PC-9 (cell line): ENCODE measurements at regions not wholly inside any gene's neighbourhood (a gene's known extent, or its start where the extent isn't known, plus 50 kb on each side); places are given as distances from the start of the nearest gene placed in this dataset.
"Not testable (repeated sequence)": the region's sequence is repeated elsewhere in the genome, so short reads cannot be mapped to it uniquely, and the experiment has no call there.

Source experiments
- BruUV-seq: library from RNA; stranded (reverse); fragments of 400-500 nt; replicated peaks from 2 replicates; lab custom pipeline; 2021; lab: Mats Ljungman, UMichigan
- CTCF ChIA-PET: fragments of 300-600 bp; sonication (Branson Sonifier 250); formaldehyde crosslinking; loops from one replicate; lab custom pipeline; 2022; ENCODE audit warnings: antibody characterized with exemption; lab: Charles Lee
- POLR2A ChIA-PET: fragments of 300-600 bp; sonication (Branson Sonifier 250); formaldehyde crosslinking; loops from one replicate; lab custom pipeline; 2022; ENCODE audit warnings: antibody characterized with exemption; ENCODE audit not compliant: unreplicated experiment; lab: Charles Lee
- DNase-seq, 2 experiments: peaks; one replicate each; pipeline versions ENCODE4 v3.0.0 to v3.0.0-alpha.2; 2015 to 2022; ENCODE audit warnings: mixed read lengths in 1 of 2
- H2AFZ ChIP-seq: fragments of 200-600 bp; sonication (generic); 2 replicates; pipeline ENCODE4 v1.8.1; 2017; ENCODE audit warnings: antibody characterized with exemption
- H3F3A ChIP-seq: fragments of 200-600 bp; sonication (generic); 2 replicates; pipeline ENCODE4 v1.8.1; 2017; ENCODE audit warnings: antibody characterized with exemption, mild to moderate bottlenecking, low read depth; ENCODE audit not compliant: insufficient read depth
- H3K27ac ChIP-seq: fragments of 200-600 bp; sonication (generic); 2 replicates; pipeline ENCODE4 v1.6.1; 2016; ENCODE audit warnings: mixed run types
- H3K27me3 ChIP-seq: fragments of 200-600 bp; sonication (generic); 2 replicates; pipeline ENCODE4 v1.6.1; 2016; ENCODE audit warnings: low read depth, mixed run types; ENCODE audit not compliant: insufficient read depth
- H3K36me3 ChIP-seq: fragments of 200-600 bp; sonication (generic); 2 replicates; pipeline ENCODE4 v1.6.1; 2016; ENCODE audit warnings: low read depth, mixed run types
- H3K4me1 ChIP-seq: fragments of 200-600 bp; sonication (generic); replicated peaks from 2 replicates; pipeline ENCODE4 v1.6.1; 2016; ENCODE audit warnings: mixed run types; ENCODE audit not compliant: insufficient read depth
- H3K4me2 ChIP-seq: fragments of 200-600 bp; sonication (generic); 2 replicates; pipeline ENCODE4 v1.6.1; 2017; ENCODE audit warnings: mixed run types
- H3K4me3 ChIP-seq: fragments of 200-600 bp; sonication (generic); 2 replicates; pipeline ENCODE4 v1.6.1; 2016; ENCODE audit warnings: mixed run types
- H3K79me2 ChIP-seq: fragments of 200-600 bp; sonication (generic); 2 replicates; pipeline ENCODE4 v1.6.1; 2017; ENCODE audit warnings: low read depth, mixed run types
- H3K9me2 ChIP-seq: fragments of 200-600 bp; sonication (generic); 2 replicates; pipeline ENCODE4 v1.8.1; 2017; ENCODE audit warnings: mild to moderate bottlenecking; ENCODE audit not compliant: insufficient read depth
- H3K9me3 ChIP-seq: fragments of 200-600 bp; sonication (generic); 2 replicates; pipeline ENCODE4 v1.8.1; 2016; ENCODE audit warnings: low read depth; ENCODE audit not compliant: insufficient read depth
- H4K20me1 ChIP-seq: fragments of 200-600 bp; sonication (generic); 2 replicates; pipeline ENCODE4 v1.8.1; 2017; ENCODE audit not compliant: insufficient read depth
- CTCF ChIP-seq: fragments of 200-600 bp; sonication (generic); conservative IDR thresholded peaks from 2 replicates; pipeline ENCODE4 v1.6.1; 2017; ENCODE audit warnings: mixed run types, antibody characterized with exemption, mild to moderate bottlenecking, moderate library complexity
- EZH2 ChIP-seq: fragments of 200-600 bp; sonication (generic); IDR thresholded peaks from 2 replicates; pipeline ENCODE4 v1.8.0; 2017; ENCODE audit warnings: antibody characterized with exemption, low read depth
- intact Hi-C: fragments of 100-400 bp; cut with micrococcal nuclease; formaldehyde crosslinking; loops from one replicate; pipeline ENCODE4 v1.10.0; 2022; ENCODE audit not compliant: unreplicated experiment

DNA sequence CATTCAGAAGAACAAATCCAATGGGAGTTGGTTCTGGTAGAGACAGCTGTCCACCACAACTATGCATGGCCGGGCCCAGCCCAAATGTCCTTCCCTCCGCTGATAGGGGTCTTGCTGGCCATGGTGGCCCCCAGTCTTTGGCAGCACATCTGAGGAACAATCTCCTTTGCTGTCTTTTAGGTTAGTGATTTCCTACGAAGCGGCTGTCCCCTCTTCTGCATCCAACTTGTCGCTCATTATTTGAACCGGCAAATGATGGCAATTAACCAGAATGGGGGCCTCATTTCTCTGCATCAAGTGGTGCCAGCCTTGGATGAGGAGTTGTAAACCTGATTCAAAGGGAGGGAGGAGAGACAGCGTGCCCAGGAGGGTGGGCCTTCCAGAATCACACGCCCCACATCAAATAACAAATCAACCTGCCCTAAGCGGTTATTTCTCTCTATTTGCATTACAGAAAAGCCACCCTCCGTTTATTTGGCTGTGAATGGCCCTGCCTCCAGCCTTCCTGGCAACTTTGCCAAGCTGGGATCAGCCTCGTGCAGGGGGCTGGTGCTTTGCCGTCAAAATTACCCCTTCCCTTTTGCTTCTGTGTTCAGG is 156.5 kb downstream of the RGS9 start:
- Histone ChIP-seq H3K27ac (no peak overlapping the region), H3K9me2 (no peaks in the 10 kb centered on the region), H4K20me1 (no peaks in the 10 kb centered on the region), H3K27me3 (no peaks in the 10 kb centered on the region), H2AFZ (no peak overlapping the region), H3K79me2 (no peaks in the 10 kb centered on the region), H3K4me3 (no peak overlapping the region), H3K9me3 (no peaks in the 10 kb centered on the region), H3K36me3 (no peaks in the 10 kb centered on the region), H3K4me2 (no peak overlapping the region), H3K4me1 (no peaks in the 10 kb centered on the region), H3F3A (no peaks in the 10 kb centered on the region)
- ChIA-PET POLR2A (no interaction called here), CTCF (interaction anchor here (1.5 kb wide), 1 partner anchor 872 kb away, joined by 7 read pairs; no protein-coding TSS in a partner anchor)
- intact Hi-C loops: loop anchor here (1.0 to 5.0 kb wide), 3 partner anchors 264 to 1379 kb away; no protein-coding TSS in a partner anchor
- no TSS peak for BruUV-seq
- DNase-seq: no peak
- no peak for TF ChIP-seq CTCF
- no peak for TF ChIP-seq EZH2

- no TSS peak for BruUV-seq
- H3K27ac ChIP-seq: no peak overlapping the region
- H3K36me3 ChIP-seq: no peaks in the 10 kb centered on the region
- ChIA-PET POLR2A (no interaction called here), CTCF (interaction anchor here (0.6 kb wide), 1 partner anchor 327 kb away, joined by 5 read pairs; no protein-coding TSS in a partner anchor)
- no peaks in the 10 kb centered on the region for H3F3A ChIP-seq
- DNase-seq: no peak
- no peak overlapping the region for H3K4me3 ChIP-seq
- no peak overlapping the region for H2AFZ ChIP-seq
- H3K4me1 ChIP-seq: no peaks in the 10 kb centered on the region
- H3K9me3 ChIP-seq: no peaks in the 10 kb centered on the region
- no peaks in the 10 kb centered on the region for H3K27me3 ChIP-seq
- TF ChIP-seq CTCF: no peak
- TF ChIP-seq EZH2: no peak
- no peaks in the 10 kb centered on the region for H4K20me1 ChIP-seq
- no peaks in the 10 kb centered on the region for H3K79me2 ChIP-seq
- intact Hi-C loops: loop anchor here (5.0 kb wide), 1 partner anchor 265 kb away; no protein-coding TSS in a partner anchor
- no peak overlapping the region for H3K4me2 ChIP-seq
- no peaks in the 10 kb centered on the region for H3K9me2 ChIP-seq
Observed at GRCh38 chr17:65292430-65292829, 155.3 kb downstream of the RGS9 start.

DNA sequence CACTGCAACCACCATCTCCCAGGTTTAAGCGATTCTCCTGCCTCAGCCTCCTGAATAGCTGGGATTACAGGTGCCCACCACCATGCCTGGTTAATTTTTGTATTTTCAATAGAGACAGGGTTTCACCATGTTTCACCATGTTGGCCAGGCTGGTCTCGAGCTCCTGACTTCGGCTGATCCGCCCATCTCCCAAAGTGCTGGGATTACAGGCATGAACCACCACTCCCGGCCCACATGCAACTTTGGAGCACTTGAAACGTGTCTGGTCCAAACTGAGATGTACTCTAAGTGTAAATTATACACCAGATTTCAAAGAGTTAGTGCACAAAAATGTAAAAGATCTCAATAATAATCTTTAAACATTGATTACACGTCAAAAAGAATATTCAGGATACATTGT is 154.1 kb downstream of the RGS9 start:
- H2AFZ ChIP-seq, H3F3A ChIP-seq, H4K20me1 ChIP-seq, H3K4me3 ChIP-seq, H3K79me2 ChIP-seq, BruUV-seq, DNase-seq, H3K4me2 ChIP-seq, H3K36me3 ChIP-seq, H3K9me3 ChIP-seq, H3K9me2 ChIP-seq, H3K27ac ChIP-seq, H3K27me3 ChIP-seq, H3K4me1 ChIP-seq, POLR2A ChIA-PET, CTCF ChIA-PET: not testable (repeated sequence)
- intact Hi-C loops: loop anchor here (5.0 kb wide), 1 partner anchor 266 kb away; no protein-coding TSS in a partner anchor
